ENCODE measurements at regions not wholly inside any gene's neighbourhood (a gene's known extent, or its start where the extent isn't known, plus 50 kb on each side); places are given as distances from the start of the nearest gene placed in this dataset.

- no peak for DNase-seq (ENCODE audit: low spot score)
- no peak overlapping the region for H3K4me3 Mint-ChIP-seq
- peaks cover under 1% of the 10 kb centered on the region for H3K27me3 Mint-ChIP-seq (ENCODE audit: insufficient read depth)
- no peaks in the 10 kb centered on the region for H3K36me3 Mint-ChIP-seq (ENCODE audit: low read depth)
- intact Hi-C loops (cut with micrococcal nuclease): no loop called here
- H3K9me3 Mint-ChIP-seq: no peaks in the 10 kb centered on the region
- no peak overlapping the region for H3K27ac Mint-ChIP-seq
- H3K4me1 Mint-ChIP-seq (ENCODE audit: low read depth): no peaks in the 10 kb centered on the region
These were observed 120.3 kb downstream of the NPY start for GRCh38 chr7:24404315-24404714.

- Mint-ChIP-seq H3K36me3 (ENCODE audit: low read depth) (no peaks in the 10 kb centered on the region), H3K27me3 (ENCODE audit: insufficient read depth) (peaks cover 2% of the 10 kb centered on the region), H3K4me1 (ENCODE audit: low read depth) (no peaks in the 10 kb centered on the region), H3K27ac (no peak overlapping the region), H3K4me3 (no peak overlapping the region), H3K9me3 (no peaks in the 10 kb centered on the region)
- DNase-seq (ENCODE audit: low spot score): no peak
- intact Hi-C loops (cut with micrococcal nuclease): no loop called here
These were observed 121.0 kb downstream of the NPY start for GRCh38 chr7:24405002-24405401.

DNA sequence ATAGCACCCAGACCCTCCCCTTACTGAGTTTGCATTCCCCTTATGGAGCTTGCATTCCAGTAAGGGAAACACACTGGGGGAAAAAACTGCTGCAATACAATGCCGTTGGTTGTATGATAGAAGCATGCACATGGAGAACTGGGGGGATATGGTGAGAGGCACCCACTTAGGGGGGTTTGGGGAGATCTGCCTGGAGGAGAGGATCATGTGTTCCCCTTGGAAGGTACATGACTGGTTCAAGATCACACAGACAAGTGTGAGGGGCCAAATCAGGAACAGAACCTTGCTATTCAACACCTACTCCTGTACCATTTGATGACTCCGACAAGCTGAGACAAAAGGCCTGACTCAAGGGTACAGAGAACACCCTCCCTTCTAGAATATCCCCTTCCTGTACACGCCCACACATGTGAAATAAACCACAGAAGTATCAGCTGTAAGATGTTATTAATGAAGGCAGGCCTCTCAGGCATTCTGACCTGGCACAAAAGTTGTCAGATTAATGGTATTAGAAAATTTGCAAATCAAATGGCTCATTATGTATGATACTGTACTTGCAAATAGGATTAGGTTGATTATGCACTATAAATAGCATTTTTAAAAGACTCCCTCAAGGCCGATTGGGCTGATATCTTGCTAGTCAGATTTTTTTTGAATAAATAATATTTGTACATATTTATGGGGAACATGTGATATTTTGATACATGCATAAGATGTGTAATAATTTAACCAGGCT lies 122.2 kb downstream of the NPY start:
- Mint-ChIP-seq H3K27me3 (ENCODE audit: insufficient read depth) (peaks cover 2% of the 10 kb centered on the region), H3K9me3 (no peaks in the 10 kb centered on the region), H3K36me3 (ENCODE audit: low read depth) (no peaks in the 10 kb centered on the region), H3K4me1 (ENCODE audit: low read depth) (no peaks in the 10 kb centered on the region), H3K4me3 (no peak overlapping the region), H3K27ac (no peak overlapping the region)
- DNase-seq (ENCODE audit: low spot score): no peak
- intact Hi-C loops (cut with micrococcal nuclease): no loop called here

DNA sequence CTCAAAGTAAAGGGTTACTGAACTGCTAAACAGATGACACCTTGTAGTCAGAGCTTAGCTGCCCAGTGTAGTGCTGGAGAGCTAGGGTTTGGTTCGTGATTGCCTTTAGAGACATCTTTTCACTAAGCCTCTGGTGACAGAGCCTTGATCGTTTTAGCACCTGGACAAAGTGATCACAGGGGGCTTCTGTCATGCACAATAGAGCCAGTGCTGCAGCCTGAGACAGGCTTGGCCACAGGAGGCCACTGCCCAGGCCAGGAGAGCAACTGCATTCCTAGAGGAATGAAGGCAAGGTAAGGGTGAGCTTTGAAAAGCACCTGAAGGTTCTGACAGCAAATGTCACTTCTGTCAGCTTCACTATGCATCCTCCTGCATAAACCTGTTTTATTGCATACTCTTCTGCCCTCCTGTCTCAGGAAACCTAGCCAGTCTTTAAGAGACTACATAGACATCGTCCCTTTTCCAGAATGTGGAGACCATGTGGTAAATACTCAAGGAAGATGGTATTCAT lies 122.9 kb downstream of the NPY start:
- Mint-ChIP-seq H3K9me3 (no peaks in the 10 kb centered on the region), H3K27me3 (ENCODE audit: insufficient read depth) (peaks cover 2% of the 10 kb centered on the region), H3K4me1 (ENCODE audit: low read depth) (no peaks in the 10 kb centered on the region), H3K27ac (no peak overlapping the region), H3K4me3 (no peak overlapping the region), H3K36me3 (ENCODE audit: low read depth) (no peaks in the 10 kb centered on the region)
- no peak for DNase-seq (ENCODE audit: low spot score)
- intact Hi-C loops (cut with micrococcal nuclease): no loop called here

- DNase-seq (ENCODE audit: low spot score): no peak
- H3K4me3 Mint-ChIP-seq: no peak overlapping the region
- peaks cover 2% of the 10 kb centered on the region for H3K27me3 Mint-ChIP-seq (ENCODE audit: insufficient read depth)
- no peak overlapping the region for H3K27ac Mint-ChIP-seq
- H3K36me3 Mint-ChIP-seq (ENCODE audit: low read depth): no peaks in the 10 kb centered on the region
- no peaks in the 10 kb centered on the region for H3K9me3 Mint-ChIP-seq
- H3K4me1 Mint-ChIP-seq (ENCODE audit: low read depth): no peaks in the 10 kb centered on the region
- intact Hi-C loops (cut with micrococcal nuclease): no loop called here
These were observed 124.0 kb downstream of the NPY start for GRCh38 chr7:24407965-24408364.

DNA sequence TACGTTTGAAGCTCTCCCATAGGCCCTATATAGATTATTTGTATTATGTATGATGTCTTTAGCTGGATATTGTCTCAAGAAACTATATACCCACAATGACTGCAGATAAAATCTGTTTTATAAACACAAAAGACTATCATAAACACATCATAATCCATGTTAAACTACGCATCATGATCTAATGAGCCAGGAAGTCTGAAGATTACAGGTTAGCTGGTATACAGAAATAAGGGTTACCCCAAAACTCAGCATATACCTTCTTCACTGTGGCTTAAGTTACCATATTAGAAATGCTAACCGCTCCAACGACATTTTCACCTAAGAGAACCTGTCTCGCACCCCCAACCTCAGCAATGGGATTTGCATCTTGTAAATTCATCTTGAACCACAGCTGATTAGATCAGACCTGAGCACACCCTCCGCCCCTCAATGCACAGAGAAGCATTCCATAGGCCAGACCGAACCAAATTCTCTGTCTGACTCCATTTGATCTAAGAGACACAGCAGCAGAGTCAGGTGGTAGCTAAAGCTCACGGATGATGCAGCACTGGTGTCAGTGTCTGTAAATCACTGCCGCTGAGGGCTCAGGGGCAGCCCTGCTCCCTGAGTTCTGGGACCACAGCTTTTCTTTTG lies 124.9 kb downstream of the NPY start:
- Mint-ChIP-seq H3K4me3 (no peak overlapping the region), H3K36me3 (ENCODE audit: low read depth) (no peaks in the 10 kb centered on the region), H3K27ac (no peak overlapping the region), H3K9me3 (no peaks in the 10 kb centered on the region), H3K27me3 (ENCODE audit: insufficient read depth) (peaks cover 2% of the 10 kb centered on the region), H3K4me1 (ENCODE audit: low read depth) (no peaks in the 10 kb centered on the region)
- no peak for DNase-seq (ENCODE audit: low spot score)
- intact Hi-C loops (cut with micrococcal nuclease): no loop called here

DNA sequence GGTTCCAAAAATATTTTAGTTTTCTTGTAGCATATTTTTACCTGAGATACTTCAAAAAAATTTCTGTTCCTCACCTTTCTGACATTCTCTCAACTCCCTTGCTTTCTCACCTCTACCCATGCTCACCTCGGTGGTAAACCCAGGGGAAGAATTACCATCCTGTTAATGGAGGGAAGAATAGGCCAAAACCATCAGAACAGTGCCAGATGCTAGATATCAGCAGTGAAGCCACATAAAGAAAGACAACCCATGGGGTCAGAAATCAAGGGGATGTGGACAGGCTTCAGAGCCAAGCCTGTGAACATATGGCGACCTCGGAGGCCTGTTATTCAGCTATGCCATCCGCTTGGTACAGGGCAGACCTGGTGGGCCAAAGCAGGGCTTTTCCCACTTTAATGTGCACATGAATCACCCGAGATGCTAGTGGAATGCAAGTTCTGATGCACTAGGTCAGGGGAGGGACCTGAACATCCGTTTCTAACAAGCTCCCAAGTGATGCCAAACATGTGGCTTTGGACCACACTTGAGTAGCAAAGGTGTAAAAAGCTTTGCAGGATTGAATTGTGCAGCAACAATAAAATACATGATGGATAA lies 125.5 kb downstream of the NPY start:
- H3K27me3 Mint-ChIP-seq (ENCODE audit: insufficient read depth): peaks cover 2% of the 10 kb centered on the region
- intact Hi-C loops (cut with micrococcal nuclease): no loop called here
- no peaks in the 10 kb centered on the region for H3K36me3 Mint-ChIP-seq (ENCODE audit: low read depth)
- no peak for DNase-seq (ENCODE audit: low spot score)
- H3K9me3 Mint-ChIP-seq: no peaks in the 10 kb centered on the region
- no peak overlapping the region for H3K4me3 Mint-ChIP-seq
- no peaks in the 10 kb centered on the region for H3K4me1 Mint-ChIP-seq (ENCODE audit: low read depth)
- no peak overlapping the region for H3K27ac Mint-ChIP-seq

DNA sequence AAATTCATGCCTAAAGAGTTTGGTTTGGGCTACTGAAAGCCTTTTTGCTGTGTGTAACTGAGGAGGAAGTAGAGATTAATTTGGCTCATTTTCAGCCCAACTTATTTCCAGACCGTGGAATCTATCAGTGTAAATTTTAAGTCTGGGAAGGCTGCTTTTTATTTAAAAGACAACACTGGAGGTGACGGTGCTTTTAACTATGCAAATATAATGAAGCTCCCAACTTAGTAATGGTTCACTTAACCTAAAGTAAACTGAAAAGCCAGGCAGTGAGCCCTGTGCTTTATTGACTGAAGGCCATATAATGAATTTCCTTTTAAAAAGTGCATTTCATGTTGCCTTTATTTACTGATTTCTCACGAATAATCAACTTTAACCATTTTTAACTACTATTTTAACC lies 127.2 kb downstream of the NPY start:
- no peak for DNase-seq (ENCODE audit: low spot score)
- no peaks in the 10 kb centered on the region for H3K9me3 Mint-ChIP-seq
- H3K27ac Mint-ChIP-seq: no peak overlapping the region
- intact Hi-C loops (cut with micrococcal nuclease): no loop called here
- H3K4me3 Mint-ChIP-seq: no peak overlapping the region
- no peaks in the 10 kb centered on the region for H3K36me3 Mint-ChIP-seq (ENCODE audit: low read depth)
- H3K4me1 Mint-ChIP-seq (ENCODE audit: low read depth): no peaks in the 10 kb centered on the region
- peaks cover 4% of the 10 kb centered on the region for H3K27me3 Mint-ChIP-seq (ENCODE audit: insufficient read depth)

DNA sequence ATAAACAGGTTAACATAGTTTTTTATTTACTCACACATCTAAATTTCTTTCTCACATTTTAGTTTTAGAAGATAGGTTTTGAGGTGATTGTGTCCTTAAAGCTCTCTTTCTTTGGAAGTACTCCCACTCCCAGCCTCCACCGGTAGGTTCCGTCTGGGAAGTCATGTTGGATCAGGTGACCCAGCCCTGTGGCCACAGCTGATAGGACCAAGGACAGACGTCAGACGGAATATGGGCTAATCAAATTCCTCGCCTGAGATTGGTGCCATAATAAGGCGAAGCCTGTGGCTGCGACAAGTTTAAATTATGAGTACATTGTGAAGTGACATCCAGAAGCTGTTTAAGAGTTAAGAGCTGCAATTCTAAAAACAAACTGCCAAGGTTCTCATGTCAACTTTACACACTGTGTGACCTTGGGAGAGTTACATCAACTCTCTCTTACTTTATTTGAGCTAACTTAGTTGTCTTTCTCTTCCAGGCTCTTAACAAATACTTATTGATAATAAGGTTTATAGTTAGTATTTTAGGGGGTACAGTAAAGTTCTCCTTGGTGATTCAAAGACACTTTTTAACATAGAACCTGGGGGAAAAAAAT lies 133.6 kb downstream of the NPY start:
- Mint-ChIP-seq H3K9me3 (no peaks in the 10 kb centered on the region), H3K4me1 (ENCODE audit: low read depth) (no peaks in the 10 kb centered on the region), H3K36me3 (ENCODE audit: low read depth) (no peaks in the 10 kb centered on the region), H3K27me3 (ENCODE audit: insufficient read depth) (peaks cover 3% of the 10 kb centered on the region), H3K4me3 (no peak overlapping the region), H3K27ac (no peak overlapping the region)
- no peak for DNase-seq (ENCODE audit: low spot score)
- intact Hi-C loops (cut with micrococcal nuclease): no loop called here

DNA sequence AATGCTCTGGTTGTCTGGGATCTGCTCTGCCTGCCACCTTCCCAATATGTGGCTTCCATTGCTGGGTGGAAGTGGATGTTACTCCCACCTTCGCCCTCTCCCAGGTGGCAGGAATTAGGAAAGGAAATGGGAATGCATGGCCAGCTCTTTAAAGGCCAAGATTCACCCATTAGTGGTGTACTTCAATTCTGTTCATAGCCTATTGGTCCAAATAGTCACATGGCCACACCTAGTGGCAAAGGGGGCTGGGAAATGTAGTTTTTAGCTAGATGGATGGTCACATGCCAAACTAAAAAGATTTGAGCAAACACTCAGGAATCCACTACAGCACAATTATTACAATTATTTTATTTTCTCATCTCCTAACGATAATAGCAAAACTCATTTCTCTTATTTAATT lies 135.1 kb downstream of the NPY start:
- DNase-seq (ENCODE audit: low spot score): no peak
- intact Hi-C loops (cut with micrococcal nuclease): no loop called here
- Mint-ChIP-seq H3K27me3 (ENCODE audit: insufficient read depth) (peaks cover 3% of the 10 kb centered on the region), H3K36me3 (ENCODE audit: low read depth) (no peaks in the 10 kb centered on the region), H3K9me3 (no peaks in the 10 kb centered on the region), H3K4me3 (no peak overlapping the region), H3K4me1 (ENCODE audit: low read depth) (no peaks in the 10 kb centered on the region), H3K27ac (no peak overlapping the region)

GRCh38 chr7:24419511-24419910 lies 135.5 kb downstream of the NPY start:
- H3K4me1 Mint-ChIP-seq (ENCODE audit: low read depth): no peaks in the 10 kb centered on the region
- H3K4me3 Mint-ChIP-seq: no peak overlapping the region
- no peaks in the 10 kb centered on the region for H3K9me3 Mint-ChIP-seq
- H3K36me3 Mint-ChIP-seq (ENCODE audit: low read depth): no peaks in the 10 kb centered on the region
- H3K27me3 Mint-ChIP-seq (ENCODE audit: insufficient read depth): peaks cover 3% of the 10 kb centered on the region
- no peak for DNase-seq (ENCODE audit: low spot score)
- intact Hi-C loops (cut with micrococcal nuclease): no loop called here
- H3K27ac Mint-ChIP-seq: no peak overlapping the region

DNA sequence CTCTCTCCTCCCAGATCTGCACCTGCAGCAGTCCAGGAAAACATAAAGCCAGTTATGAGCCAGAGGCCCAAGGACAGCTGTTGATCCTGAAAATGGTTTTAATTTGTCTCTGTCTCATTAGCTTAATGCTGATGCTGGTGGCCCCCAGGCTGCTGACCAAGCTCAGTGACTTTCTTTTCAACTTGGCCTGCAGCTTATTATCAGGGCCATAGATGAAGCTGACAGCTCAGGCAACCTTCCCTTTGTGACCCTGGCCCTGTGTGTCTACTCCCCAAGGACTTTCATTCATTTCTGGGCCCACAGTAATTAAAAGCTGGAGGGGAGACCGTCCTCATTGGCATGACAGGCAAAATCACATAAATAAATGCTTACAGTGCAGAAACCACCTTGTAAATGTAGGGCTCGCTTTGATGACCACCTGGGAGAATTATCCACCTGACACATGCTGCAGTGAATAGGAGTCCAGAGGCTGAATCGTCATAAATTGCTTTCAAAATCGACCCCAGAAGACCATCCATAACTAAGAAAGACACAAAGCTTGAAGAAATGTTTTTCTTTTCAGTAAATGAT lies 138.5 kb downstream of the NPY start:
- Mint-ChIP-seq H3K4me3 (no peak overlapping the region), H3K4me1 (ENCODE audit: low read depth) (no peaks in the 10 kb centered on the region), H3K36me3 (ENCODE audit: low read depth) (no peaks in the 10 kb centered on the region), H3K27ac (no peak overlapping the region), H3K9me3 (peaks cover 6% of the 10 kb centered on the region), H3K27me3 (ENCODE audit: insufficient read depth) (no peaks in the 10 kb centered on the region)
- no peak for DNase-seq (ENCODE audit: low spot score)
- intact Hi-C loops (cut with micrococcal nuclease): no loop called here

- intact Hi-C loops (cut with micrococcal nuclease): no loop called here
- Mint-ChIP-seq H3K36me3 (ENCODE audit: low read depth) (no peaks in the 10 kb centered on the region), H3K9me3 (peaks cover 6% of the 10 kb centered on the region), H3K4me3 (no peak overlapping the region), H3K27me3 (ENCODE audit: insufficient read depth) (no peaks in the 10 kb centered on the region), H3K27ac (no peak overlapping the region), H3K4me1 (ENCODE audit: low read depth) (no peaks in the 10 kb centered on the region)
- no peak for DNase-seq (ENCODE audit: low spot score)
These were observed 141.7 kb downstream of the NPY start for GRCh38 chr7:24425664-24426063.
